ENCODE measurements at regions not wholly inside any gene's neighbourhood (a gene's known extent, or its start where the extent isn't known, plus 50 kb on each side); places are given as distances from the start of the nearest gene placed in this dataset.
"Not testable (repeated sequence)": the region's sequence is repeated elsewhere in the genome, so short reads cannot be mapped to it uniquely, and the experiment has no call there.

- no peaks in the 10 kb centered on the region for H3K4me1 ChIP-seq (replicated peaks)
- no peak for DNase-seq (ENCODE audit: low read depth in 1 of 2, low spot score in 2 of 2)
These were observed 1427.3 kb downstream of the CDH8 start for GRCh38 chr16:60608971-60609370.

GRCh38 chr16:60605652-60606051 is 1430.6 kb downstream of the CDH8 start:
- H3K27ac ChIP-seq; H3K9me3 ChIP-seq (replicated peaks); H3K27me3 ChIP-seq (replicated peaks); H3K4me1 ChIP-seq (replicated peaks); DNase-seq (ENCODE audit: low read depth in 1 of 2, low spot score in 2 of 2); H3K4me3 ChIP-seq; H3K36me3 ChIP-seq: not testable (repeated sequence)

More at GRCh38 chr16:60608971-60609370, 1427.3 kb downstream of the CDH8 start:
- H3K4me3 ChIP-seq: no peak overlapping the region
- H3K9me3 ChIP-seq (replicated peaks): no peaks in the 10 kb centered on the region
- no peaks in the 10 kb centered on the region for H3K27me3 ChIP-seq (replicated peaks)
- no peaks in the 10 kb centered on the region for H3K36me3 ChIP-seq
- no peak overlapping the region for H3K27ac ChIP-seq

- no peak for DNase-seq (ENCODE audit: low read depth in 1 of 2, low spot score in 2 of 2)
These were observed 1431.1 kb downstream of the CDH8 start for GRCh38 chr16:60605176-60605575.

GRCh38 chr16:60586493-60586892 is 1449.7 kb downstream of the CDH8 start:
- peaks cover 4% of the 10 kb centered on the region; the same call in 1 of the 2 replicates for H3K9me3 ChIP-seq (replicated peaks)
- H3K4me3 ChIP-seq: no peak overlapping the region
- no peaks in the 10 kb centered on the region for H3K4me1 ChIP-seq (replicated peaks)
- H3K36me3 ChIP-seq: no peaks in the 10 kb centered on the region
- no peak for DNase-seq (ENCODE audit: low read depth in 1 of 2, low spot score in 2 of 2)
- H3K27me3 ChIP-seq (replicated peaks): no peaks in the 10 kb centered on the region
- H3K27ac ChIP-seq: no peak overlapping the region

More at GRCh38 chr16:60605176-60605575, 1431.1 kb downstream of the CDH8 start:
- no peaks in the 10 kb centered on the region for H3K9me3 ChIP-seq (replicated peaks)
- H3K36me3 ChIP-seq: no peaks in the 10 kb centered on the region
- no peaks in the 10 kb centered on the region for H3K4me1 ChIP-seq (replicated peaks)
- no peaks in the 10 kb centered on the region for H3K27me3 ChIP-seq (replicated peaks)
- H3K4me3 ChIP-seq: no peak overlapping the region
- H3K27ac ChIP-seq: no peak overlapping the region

- no peak for DNase-seq (ENCODE audit: low read depth in 1 of 2, low spot score in 2 of 2)
- H3K4me3 ChIP-seq: no peak overlapping the region
- H3K4me1 ChIP-seq (replicated peaks): no peaks in the 10 kb centered on the region
- H3K27ac ChIP-seq: no peak overlapping the region
- no peaks in the 10 kb centered on the region for H3K36me3 ChIP-seq
- H3K9me3 ChIP-seq (replicated peaks): peaks cover 4% of the 10 kb centered on the region; the same call in 1 of the 2 replicates
- no peaks in the 10 kb centered on the region for H3K27me3 ChIP-seq (replicated peaks)
These were observed 1453.7 kb downstream of the CDH8 start for GRCh38 chr16:60582528-60582927.

- Histone ChIP-seq H3K4me3 (no peak overlapping the region), H3K4me1 (replicated peaks) (no peaks in the 10 kb centered on the region)
- no peak for DNase-seq (ENCODE audit: low read depth in 1 of 2, low spot score in 2 of 2)
These were observed 1469.3 kb downstream of the CDH8 start for GRCh38 chr16:60566901-60567300.

GRCh38 chr16:60564588-60564987 is 1471.7 kb downstream of the CDH8 start:
- H3K27ac ChIP-seq: no peak overlapping the region
- H3K9me3 ChIP-seq (replicated peaks): no peaks in the 10 kb centered on the region
- no peak for DNase-seq (ENCODE audit: low read depth in 1 of 2, low spot score in 2 of 2)
- H3K4me1 ChIP-seq (replicated peaks): no peaks in the 10 kb centered on the region
- H3K36me3 ChIP-seq: no peaks in the 10 kb centered on the region
- H3K4me3 ChIP-seq: no peak overlapping the region
- no peaks in the 10 kb centered on the region for H3K27me3 ChIP-seq (replicated peaks)

More at GRCh38 chr16:60566901-60567300, 1469.3 kb downstream of the CDH8 start:
- Histone ChIP-seq H3K27ac (no peak overlapping the region), H3K27me3 (replicated peaks) (no peaks in the 10 kb centered on the region), H3K9me3 (replicated peaks) (0 out of 2 replicates have a peak, but pooled peaks cover 2% of the 10 kb centered on the region), H3K36me3 (no peaks in the 10 kb centered on the region)

- Histone ChIP-seq H3K4me1 (replicated peaks) (no peaks in the 10 kb centered on the region), H3K4me3 (no peak overlapping the region), H3K36me3 (no peaks in the 10 kb centered on the region), H3K27me3 (replicated peaks) (no peaks in the 10 kb centered on the region), H3K9me3 (replicated peaks) (no peaks in the 10 kb centered on the region; the same call in 1 of the 2 replicates), H3K27ac (no peak overlapping the region)
- no peak for DNase-seq (ENCODE audit: low read depth in 1 of 2, low spot score in 2 of 2)
These were observed 1473.1 kb downstream of the CDH8 start for GRCh38 chr16:60563166-60563565.

GRCh38 chr16:60558936-60559335 is 1477.3 kb downstream of the CDH8 start:
- DNase-seq (ENCODE audit: low read depth in 1 of 2, low spot score in 2 of 2): no peak
- Histone ChIP-seq H3K27ac (no peak overlapping the region), H3K36me3 (no peaks in the 10 kb centered on the region), H3K4me1 (replicated peaks) (no peaks in the 10 kb centered on the region), H3K4me3 (no peak overlapping the region), H3K9me3 (replicated peaks) (no peaks in the 10 kb centered on the region; the same call in 1 of the 2 replicates), H3K27me3 (replicated peaks) (no peaks in the 10 kb centered on the region)

- H3K9me3 ChIP-seq (replicated peaks): no peaks in the 10 kb centered on the region
- H3K27ac ChIP-seq: no peak overlapping the region
- no peak for DNase-seq (ENCODE audit: low read depth in 1 of 2, low spot score in 2 of 2)
- no peak overlapping the region for H3K4me3 ChIP-seq
- H3K27me3 ChIP-seq (replicated peaks): no peaks in the 10 kb centered on the region
- no peaks in the 10 kb centered on the region for H3K36me3 ChIP-seq
- H3K4me1 ChIP-seq (replicated peaks): no peaks in the 10 kb centered on the region
These were observed 1483.0 kb downstream of the CDH8 start for GRCh38 chr16:60553090-60553757.

GRCh38 chr16:60541535-60541934 is 1494.7 kb downstream of the CDH8 start:
- DNase-seq (ENCODE audit: low read depth in 1 of 2, low spot score in 2 of 2): no peak
- H3K36me3 ChIP-seq: no peaks in the 10 kb centered on the region
- H3K4me1 ChIP-seq (replicated peaks): no peaks in the 10 kb centered on the region
- no peaks in the 10 kb centered on the region for H3K27me3 ChIP-seq (replicated peaks)
- peaks cover 3% of the 10 kb centered on the region; the same call in 1 of the 2 replicates for H3K9me3 ChIP-seq (replicated peaks)
- no peak overlapping the region for H3K4me3 ChIP-seq
- no peak overlapping the region for H3K27ac ChIP-seq

- H3K9me3 ChIP-seq (replicated peaks): no peaks in the 10 kb centered on the region; the same call in 1 of the 2 replicates
- no peaks in the 10 kb centered on the region for H3K36me3 ChIP-seq
- no peaks in the 10 kb centered on the region for H3K4me1 ChIP-seq (replicated peaks)
- no peak overlapping the region for H3K27ac ChIP-seq
- H3K27me3 ChIP-seq (replicated peaks): no peaks in the 10 kb centered on the region
- no peak for DNase-seq (ENCODE audit: low read depth in 1 of 2, low spot score in 2 of 2)
- H3K4me3 ChIP-seq: no peak overlapping the region
These were observed 1525.3 kb downstream of the CDH8 start for GRCh38 chr16:60510941-60511340.

GRCh38 chr16:60510208-60510607 is 1526.0 kb downstream of the CDH8 start:
- Histone ChIP-seq H3K4me1 (replicated peaks) (no peaks in the 10 kb centered on the region), H3K27me3 (replicated peaks) (no peaks in the 10 kb centered on the region), H3K4me3 (no peak overlapping the region)

GRCh38 chr16:60491273-60491672 is 1545.0 kb downstream of the CDH8 start:
- Histone ChIP-seq H3K27me3 (replicated peaks) (no peaks in the 10 kb centered on the region), H3K27ac (no peak overlapping the region), H3K36me3 (no peaks in the 10 kb centered on the region), H3K9me3 (replicated peaks) (no peaks in the 10 kb centered on the region), H3K4me1 (replicated peaks) (no peaks in the 10 kb centered on the region), H3K4me3 (no peak overlapping the region)
- no peak for DNase-seq (ENCODE audit: low read depth in 1 of 2, low spot score in 2 of 2)

More at GRCh38 chr16:60510208-60510607, 1526.0 kb downstream of the CDH8 start:
- DNase-seq (ENCODE audit: low read depth in 1 of 2, low spot score in 2 of 2): no peak
- H3K27ac ChIP-seq: no peak overlapping the region
- no peaks in the 10 kb centered on the region for H3K36me3 ChIP-seq
- H3K9me3 ChIP-seq (replicated peaks): no peaks in the 10 kb centered on the region; the same call in 1 of the 2 replicates

Data from SJSA1 (cell line).